Activated CD4-positive, alpha-beta T cell treated with anti-CD3 and anti-CD28 coated beads, Interleukin-10, Interleukin-2, amounts not matched to agents 100 ng/mL and 50 ng/mL, durations not matched to agents 16 hours and 8 hours (primary cell): ENCODE measurements at regions not wholly inside any gene's neighbourhood (a gene's known extent, or its start where the extent isn't known, plus 50 kb on each side); places are given as distances from the start of the nearest gene placed in this dataset.

Experiments used
- DNase-seq: peaks from one replicate; pipeline ENCODE4 v3.0.0-alpha.2; 2020

DNA sequence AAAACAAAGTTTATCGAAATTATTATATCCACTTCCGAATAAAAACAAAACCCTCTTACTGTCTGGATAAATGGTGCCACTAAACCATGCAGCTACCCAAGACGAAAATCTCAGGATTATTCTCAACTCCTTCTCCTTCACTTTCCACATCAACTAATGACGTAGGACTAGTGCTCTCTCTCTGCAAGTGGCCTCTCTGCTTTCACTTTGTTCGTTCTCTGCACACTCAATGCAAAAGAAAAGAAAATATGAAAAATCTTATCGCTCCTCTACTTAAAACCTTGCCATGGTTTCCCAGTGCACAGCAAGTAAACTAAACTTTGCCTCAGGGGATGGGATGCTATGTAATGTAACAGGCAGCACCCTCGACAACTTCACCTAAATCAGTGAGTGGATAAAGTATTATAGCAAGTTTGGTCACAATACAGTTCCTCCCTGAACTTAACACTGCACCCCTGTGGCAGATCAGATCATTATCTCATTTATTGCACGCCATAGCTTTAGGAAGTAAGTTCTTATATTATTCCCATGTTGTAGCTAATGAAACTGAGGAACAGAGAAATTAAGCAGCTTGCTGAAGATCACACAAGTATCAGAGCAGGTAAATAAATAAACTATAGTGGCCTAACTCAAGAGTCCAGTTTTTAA lies 262.7 kb upstream of the GADL1 start:
- no peak for DNase-seq

DNA sequence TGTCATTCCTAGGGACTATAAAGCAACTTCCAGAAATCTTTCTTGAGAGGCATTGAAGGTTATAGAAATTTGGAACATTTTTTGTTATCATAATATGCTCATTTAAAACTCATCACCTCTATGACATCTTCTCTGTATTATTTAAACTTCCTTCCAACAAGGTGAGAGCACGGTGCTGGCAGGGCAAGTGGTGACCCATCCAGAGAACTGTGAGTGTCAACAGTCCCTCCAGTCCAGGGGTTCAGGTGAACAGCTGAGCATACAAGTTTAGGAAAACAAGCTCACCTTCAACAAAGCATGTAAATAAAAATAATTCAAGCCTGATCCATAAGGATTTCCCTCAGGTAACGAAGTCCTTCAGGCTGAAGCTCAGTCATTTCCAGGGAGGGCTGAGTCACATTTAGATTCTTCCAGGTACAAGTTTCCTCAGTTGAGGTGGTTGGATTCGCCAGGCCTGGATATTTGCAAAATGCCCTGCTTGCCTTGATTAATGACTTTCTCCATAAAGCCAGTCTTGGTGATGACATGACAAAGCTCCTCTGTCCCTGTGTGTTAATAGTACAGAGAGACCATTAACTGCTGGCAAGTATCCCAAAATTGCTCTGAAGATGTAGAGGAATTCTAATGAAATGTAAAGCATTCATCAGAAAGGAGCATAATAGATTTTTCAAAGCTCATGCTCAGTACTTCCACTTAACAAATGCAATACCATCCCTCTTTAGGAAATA lies 263.6 kb upstream of the GADL1 start:
- no peak for DNase-seq

DNA sequence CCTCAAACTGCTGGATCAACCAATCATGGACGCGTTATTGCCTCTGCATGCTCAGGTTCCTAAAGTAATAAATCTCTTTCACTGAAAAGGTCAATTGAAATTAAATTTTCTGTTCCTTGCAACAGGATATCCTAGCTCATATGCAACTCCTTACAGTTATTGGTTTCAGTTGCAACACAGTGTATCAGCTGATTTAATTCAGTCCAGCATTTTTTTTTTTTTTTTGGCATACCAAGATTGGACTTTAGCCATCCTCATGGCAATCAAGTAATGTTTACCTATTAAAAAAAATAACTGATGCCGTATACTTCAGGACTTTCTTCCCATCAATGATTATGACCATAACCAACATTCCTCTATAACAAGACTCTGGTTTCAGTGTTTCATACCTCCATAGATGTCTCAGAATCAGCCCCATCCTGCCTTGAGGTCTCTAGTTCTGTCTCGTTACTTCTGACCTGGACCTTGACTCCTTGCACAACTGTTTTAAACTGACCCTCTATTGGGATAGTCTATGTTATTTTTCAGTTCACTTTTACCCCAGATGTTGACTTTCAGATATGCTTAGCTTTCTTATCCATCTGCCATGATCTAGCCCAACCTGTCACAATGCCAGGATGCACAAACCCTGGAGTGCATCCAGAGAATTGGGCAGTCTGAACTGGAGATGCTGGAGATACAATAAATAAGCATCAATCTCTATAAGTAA lies 265.0 kb upstream of the GADL1 start:
- no peak for DNase-seq

DNA sequence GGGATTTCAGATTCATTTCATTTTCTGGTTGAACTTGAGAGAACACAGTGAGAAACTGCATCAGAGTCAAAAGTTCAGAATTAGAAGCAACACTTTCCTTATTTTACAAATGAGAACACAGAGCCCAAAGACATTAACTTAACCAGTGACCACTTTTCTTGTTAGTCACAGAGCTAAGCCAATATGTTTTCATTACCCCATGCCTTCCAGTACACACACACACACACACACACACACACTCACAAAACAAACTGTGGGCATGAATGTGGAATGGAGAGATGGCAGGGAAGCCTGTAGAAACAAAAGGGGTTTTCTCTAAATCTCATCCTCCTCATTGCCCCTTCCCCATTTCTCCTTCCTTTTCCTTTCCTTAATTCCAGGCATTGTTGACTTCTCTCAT lies 267.4 kb upstream of the GADL1 start:
- no peak for DNase-seq

DNA sequence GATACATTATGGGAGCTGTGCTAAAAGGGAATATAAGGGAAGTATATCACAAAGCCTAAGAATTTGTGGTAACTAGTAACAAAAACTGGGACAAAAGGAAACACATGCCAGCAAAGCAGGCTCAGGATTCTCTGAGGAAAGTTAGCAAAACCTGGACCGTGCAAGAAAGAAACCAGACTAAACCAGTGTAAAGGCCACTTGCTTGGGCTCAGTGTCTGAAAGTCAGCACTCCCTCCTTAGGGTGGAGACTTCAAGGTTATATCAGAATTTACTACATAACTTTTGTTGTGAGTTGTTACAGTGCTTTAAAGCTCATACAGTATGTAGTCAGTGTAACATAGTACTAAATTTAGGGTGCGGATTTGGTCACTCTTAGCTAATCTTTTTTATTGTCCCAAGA lies 269.9 kb upstream of the GADL1 start:
- DNase-seq: no peak

DNA sequence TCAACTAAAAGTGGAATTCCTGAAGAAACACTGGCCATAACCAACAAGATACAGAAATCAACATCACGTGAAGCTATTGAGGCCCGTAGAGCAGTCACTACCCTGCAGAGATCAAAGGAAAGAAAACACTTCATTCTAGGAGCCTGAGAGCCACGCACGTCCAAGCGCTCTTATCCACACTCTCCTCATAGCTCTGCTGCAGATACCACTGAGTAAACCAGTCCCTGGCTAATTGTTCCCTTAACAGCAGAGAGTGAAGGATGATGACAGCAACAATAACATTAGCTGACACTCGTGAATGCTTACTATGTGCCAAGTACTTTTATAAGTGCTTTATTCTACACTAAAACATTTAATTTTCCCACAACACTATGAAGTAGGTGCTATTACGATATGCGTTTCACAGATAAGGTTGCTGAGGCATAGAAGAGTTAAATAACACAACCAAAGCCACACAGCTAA lies 271.0 kb upstream of the GADL1 start:
- no peak for DNase-seq

DNA sequence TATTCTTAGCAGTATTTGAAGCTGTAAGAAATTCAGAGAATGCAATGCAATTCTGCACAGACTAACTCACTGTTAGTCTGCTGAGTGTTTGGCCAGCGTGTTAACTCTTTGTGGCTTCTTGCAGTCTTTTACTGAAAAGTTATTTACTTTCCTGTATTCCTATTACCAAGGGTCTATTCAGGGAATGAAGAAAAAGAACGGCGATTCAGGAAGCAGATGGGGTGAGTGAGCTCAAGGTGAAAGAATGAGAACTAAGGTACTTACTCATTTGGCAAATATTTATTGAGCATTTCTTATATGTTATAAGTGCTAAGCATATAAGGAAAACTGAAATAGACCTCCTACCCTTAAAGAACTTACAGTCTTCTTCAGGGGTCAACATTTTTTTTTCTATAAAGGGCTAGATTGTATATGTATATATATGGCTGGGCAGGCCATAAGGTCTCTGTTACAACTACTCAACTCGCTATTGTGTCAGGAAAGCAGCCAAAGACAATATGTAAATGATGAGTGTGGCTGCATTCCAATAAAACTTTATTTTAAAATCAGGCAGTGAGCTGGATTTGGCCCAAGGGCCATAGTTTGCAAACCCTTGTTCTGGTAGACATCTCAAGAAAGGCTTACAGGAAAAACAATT lies 271.9 kb upstream of the GADL1 start:
- no peak for DNase-seq

DNA sequence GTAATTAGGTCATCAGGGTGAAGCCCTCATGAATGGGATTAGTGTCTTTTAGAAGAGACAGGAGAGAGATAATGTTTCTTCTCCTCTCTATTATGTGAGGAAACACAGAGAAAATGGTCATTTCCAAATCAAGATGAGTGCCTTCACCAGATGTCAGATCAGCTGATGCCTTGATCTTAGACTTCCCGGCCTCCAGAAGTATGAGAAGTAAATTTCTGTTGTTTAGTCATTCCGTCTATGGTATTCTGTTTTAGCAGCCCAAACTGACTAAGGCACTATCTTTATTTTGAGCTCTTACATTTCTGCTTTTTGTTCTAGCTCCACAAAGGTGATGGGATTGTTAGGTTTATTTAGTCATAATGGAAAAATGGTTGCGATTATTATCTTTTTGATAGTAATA lies 273.2 kb upstream of the GADL1 start:
- no peak for DNase-seq

DNA sequence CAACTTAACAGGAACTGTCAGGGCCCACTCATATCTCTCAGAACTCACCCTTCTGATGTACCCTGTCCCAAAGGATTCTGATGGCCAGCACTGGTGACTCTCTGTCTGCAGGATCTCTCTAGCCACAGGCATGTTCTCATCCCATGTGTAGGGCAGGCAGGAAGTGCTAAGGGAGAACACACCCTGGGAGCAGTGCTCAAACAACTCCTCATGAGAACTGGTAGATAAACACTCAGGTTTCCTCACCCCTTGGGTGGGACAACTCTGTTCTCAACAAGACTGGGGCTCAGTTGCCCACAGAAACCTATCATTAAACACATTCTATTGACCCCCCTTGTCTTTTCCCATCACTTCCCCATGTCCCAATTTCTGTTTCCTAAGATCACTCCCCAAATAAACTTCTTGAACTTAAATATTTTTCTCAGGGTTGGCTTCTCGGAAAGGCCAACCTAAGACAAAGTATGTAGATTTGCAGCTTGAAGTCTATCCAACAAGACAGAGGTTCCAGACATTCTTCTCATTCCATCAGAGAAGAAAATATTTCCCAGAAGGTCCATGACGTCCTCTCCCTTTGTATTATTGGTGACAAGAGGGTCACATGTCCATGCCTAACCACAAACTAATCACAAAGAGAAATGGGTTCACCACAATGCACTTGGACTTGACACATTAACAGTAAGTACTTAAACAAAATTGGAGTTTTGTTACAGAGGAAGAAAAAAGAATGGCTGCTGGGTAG lies 276.6 kb upstream of the GADL1 start:
- DNase-seq: no peak

DNA sequence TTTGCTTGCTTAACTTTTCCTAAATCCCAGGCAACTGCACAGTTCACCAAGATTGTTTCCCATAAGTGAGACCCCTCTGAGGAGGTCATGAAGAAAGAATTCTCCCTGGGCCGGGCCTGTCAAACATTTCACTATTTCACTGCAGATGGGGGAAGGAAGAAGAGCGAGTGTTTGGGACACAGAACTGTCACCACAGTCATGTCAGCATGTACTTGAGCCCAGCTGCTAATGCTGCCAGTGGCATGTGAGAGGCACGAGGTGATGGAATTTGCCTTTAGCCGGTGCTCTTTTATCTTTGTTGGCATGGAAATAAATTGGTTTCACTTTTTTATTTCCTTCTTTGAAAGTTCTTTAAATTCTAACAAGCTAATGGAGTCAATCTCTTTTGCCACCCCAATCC lies 277.9 kb upstream of the GADL1 start:
- DNase-seq: no peak

DNA sequence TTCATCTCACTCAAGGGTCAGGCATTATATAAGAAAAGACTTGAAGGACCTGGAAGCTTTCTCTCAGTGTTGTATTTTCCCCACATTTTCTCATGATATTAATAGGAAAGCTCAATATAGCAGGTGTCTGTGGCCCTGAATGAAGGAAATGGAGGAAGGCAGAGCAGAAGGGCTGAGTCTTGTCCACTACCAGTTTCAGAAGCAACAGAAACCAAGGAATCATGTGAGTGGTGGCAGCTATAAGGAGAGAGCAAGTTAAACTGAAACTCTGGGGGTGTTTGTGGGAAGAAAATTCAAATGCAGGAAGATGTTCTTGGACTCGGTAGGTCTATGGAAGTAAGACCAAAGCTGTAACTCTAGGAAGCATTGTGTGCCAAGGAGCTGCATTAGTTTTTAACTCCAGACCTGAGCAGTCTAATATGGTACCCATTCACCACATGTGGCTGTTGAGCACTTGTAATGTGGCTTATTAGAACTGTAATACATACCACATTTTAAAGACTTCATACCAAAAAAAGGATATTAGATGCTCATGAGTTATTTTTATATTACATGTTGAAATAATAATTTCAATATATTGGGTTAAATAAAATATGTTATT lies 278.8 kb upstream of the GADL1 start:
- DNase-seq: no peak

DNA sequence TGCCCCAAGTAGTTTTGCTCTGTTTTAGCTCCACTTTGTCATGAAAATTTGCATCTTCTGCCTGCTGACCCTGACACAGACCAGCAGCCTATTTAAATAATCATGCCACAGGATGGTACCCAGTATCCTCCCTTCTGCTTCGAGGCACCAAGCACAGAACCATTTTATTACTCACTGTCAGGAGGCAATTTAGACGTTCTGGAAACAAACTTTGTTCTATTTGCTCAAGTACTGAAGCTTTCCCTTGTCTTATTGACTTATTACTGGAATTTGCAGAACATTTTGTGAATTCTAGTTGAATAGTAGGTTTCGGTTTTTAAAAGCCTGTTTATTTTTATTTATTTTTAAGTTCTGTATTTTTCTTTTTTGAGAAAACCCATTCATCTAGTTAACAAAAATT lies 279.6 kb upstream of the GADL1 start:
- no peak for DNase-seq

DNA sequence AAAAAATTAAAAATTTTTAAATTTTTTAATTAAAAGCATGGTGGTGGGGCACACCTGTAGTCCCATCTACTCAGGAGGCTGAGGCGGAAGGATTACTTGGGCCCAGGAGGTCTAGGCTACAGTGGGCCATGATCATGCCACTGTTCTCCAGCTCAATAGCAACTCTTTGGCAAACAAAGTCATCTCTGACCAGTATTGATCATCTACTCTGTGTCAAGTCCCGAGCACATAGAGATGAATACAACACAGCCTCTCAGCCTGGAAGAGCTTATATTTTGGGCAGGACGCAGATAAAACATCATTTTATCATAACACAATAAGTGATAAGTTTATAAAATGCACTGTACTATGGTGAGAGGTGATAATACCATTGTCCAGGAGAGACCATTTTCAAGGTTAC lies 281.6 kb upstream of the GADL1 start:
- DNase-seq: no peak

DNA sequence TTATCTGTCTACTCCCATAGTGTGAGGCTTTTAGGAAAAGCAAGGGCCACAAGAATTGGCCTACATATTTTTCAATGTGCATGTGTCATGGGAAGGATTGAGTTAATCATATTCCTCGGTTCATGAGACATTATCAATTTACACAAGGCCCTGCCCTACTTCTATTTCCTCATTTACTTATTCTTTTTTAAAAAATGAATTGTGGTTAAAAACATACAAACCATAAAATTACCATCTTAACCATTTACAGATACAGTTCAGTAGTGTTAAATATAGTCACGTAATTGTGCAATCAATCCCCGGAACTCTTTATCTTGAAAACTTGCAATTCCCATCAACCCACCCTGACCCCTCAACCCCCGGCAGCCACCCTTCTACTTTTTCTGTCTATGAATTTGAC lies 284.0 kb upstream of the GADL1 start:
- DNase-seq: no peak

DNA sequence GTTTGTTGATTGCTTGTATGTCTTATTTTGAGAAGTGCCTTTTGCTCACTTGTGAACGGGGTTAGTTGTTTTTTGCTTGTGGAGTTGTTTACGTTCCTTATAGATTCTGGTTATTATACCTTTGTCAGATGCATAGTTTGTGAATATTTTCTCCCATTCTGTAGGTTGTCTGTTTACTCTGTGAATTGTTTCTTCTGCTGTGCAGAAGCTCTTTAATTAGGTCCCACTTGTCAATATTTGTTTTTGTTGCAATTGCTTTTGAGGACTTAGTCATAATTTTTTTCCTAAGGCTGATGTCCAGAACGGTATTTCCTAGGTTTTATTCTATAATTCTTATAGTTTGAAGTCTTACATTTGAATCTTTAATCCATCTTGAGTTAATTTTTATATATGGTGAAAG lies 285.3 kb upstream of the GADL1 start:
- DNase-seq: no peak

DNA sequence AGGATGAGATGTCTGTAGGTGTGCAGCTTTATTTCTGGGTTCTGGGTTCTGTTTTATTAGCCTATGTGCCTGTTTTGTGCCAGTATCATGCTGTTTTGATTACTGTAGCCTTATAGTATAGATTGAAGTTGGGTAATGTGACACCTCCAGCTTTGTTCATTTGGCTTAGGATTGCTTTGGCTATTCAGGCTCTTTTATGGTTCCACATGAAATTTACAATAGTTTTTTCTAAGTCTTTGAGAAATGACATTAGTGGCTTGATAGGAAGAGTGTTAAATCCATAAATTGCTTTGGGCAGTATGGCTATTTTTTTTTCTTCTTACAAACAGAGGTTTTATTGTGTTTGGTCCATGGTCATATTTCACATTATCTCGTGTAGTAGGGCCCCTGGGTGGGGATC lies 285.8 kb upstream of the GADL1 start:
- DNase-seq: no peak

DNA sequence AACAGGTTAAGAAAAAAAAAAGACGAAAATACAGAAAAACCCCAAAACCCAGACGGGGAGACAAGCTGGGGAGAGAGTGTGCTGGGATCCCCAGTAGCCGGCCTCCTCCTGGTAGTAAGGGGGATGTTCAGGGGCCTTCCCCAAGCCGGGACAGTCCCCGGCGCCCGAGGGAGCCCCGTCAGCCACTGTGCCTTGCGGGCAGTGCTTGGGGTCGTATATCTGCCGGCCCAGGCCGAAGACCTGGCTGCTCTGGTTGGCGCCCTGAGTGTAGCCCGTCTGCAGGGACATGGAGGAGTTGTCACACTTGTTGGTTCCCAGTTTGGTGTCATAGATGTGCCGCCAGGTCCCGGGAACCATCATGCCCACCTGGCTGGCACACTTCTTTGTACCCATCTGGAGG lies 287.2 kb upstream of the GADL1 start:
- no peak for DNase-seq

DNA sequence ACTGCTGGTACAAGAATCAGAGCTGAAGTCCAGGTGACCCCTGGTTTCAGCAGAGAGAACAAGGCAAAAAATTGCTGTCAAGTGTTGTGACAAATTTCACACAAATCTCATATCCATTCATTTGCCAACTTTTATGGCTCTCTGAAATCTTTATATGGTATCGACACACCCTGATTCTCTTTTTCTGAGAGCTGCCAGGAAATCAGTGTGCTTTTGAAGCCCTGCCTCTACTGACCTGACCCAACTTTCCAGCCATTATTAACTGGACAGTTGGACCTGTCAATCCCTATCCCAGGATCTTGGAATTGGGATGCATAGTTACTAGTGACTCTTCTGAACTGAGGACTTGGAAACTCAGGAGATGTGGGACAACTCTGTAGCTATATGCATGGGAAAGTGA lies 288.2 kb upstream of the GADL1 start:
- no peak for DNase-seq

DNA sequence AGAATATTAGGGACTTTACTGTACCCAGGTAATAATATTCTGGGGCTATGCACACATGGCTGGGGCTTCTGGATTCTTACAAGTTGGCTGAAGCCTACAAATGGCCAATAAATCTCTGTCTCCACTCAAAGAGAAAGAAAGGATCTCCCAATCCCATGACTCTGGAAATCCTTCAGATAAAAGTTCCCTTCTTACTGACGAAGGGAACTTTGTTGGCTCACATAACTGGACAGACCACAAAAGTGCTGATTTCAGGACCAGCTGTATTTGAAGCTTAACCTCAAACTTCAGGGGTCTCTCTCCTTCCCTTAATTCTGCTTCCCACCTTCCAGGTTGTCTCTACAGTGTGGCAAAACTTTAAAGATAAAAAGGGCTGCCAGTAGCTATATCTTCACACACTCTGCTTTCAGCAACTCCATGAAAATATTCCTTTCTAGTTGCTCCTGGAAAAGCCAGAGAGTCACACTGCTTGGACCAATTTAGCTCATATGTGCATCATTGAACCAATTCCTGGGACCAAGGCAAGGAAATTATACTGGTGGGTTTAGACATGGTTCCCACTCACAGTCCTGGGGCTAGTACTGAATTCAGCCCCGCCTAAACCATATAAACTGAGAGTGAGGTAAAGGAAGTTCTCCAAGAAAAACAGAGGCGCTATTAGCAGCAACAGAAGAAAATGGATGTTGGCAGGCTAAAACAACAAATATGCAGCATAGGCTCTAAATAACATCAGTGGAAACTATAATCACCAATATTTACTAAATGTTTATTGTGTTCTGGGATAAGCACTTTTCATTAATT lies 290.0 kb upstream of the GADL1 start:
- DNase-seq: no peak

DNA sequence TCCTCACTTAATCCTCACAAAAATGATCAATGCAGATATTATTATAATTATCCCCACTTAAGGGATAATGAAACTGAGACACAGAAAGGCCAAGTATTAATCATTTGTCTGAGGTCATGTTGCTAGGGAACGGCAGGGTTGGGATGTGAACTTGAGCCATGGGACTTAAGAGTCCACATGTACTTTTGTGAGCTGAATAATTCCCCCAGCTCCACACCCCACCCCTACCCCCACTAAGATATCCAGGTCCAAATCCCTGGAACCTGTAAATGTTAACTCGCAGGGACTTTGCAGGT lies 290.5 kb upstream of the GADL1 start:
- no peak for DNase-seq

DNA sequence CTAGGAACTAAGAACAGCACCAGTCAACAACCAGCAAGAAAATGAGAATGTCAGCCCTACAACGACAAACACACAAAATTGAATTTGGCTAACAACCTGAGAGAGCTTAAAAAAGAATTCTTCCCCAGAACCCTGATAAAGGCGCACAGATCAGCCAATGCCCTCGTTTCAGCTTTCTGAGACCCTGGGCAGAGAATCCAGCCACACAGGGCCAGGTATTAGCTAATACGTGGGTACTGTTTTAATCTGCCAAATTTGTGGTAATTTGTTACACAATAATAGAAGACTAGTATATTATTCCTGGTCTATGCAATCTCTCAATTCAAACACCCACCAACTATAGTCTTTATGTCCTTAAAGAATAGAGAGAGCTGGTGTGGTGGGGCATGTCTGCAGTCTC lies 291.6 kb upstream of the GADL1 start:
- DNase-seq: no peak

DNA sequence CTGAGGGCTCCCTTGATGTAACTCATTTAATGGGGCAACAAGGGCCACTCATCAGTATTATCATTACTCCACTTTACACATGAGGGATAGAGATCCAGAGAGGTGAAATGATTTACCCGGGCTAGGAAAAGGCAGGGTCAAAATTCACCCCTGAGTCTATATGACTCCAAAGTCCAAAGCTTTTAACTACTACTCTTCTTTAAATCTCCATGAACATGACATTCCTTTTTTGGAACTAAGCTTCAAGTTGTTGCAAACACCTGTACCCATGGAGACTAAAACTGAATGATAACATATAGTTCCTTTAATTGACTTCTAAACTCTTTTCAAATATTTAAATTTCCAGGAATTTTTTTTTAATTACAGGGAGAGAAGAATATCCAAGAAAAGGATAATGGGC lies 292.9 kb upstream of the GADL1 start:
- no peak for DNase-seq
